OCI-LY3 (cell line): ENCODE measurements at regions not wholly inside any gene's neighbourhood (a gene's known extent, or its start where the extent isn't known, plus 50 kb on each side); places are given as distances from the start of the nearest gene placed in this dataset.

Experiments used
- H2AFZ ChIP-seq: fragments of 200-600, 300-600 bp; shearing (Covaris generic); 2 replicates; pipeline ENCODE4 v1.6.0; 2014; ENCODE audit warnings: antibody characterized with exemption, low read depth, low read length
- H3K27ac ChIP-seq: fragments of 200-600, 300-600 bp; sonication (generic); 2 replicates; pipeline ENCODE4 v1.5.1; 2014; ENCODE audit warnings: mild to moderate bottlenecking, low read length, moderate library complexity, mixed read lengths
- H3K27me3 ChIP-seq: fragments of 200-600, 300-600 bp; sonication (generic); 2 replicates; pipeline ENCODE4 v1.6.1; 2014; ENCODE audit warnings: low read depth, low read length, mixed read lengths
- H3K36me3 ChIP-seq: fragments of 200-600, 300-600 bp; sonication (generic); replicated peaks from 2 replicates; pipeline ENCODE3; 2014; ENCODE audit warnings: low read depth, low read length, mixed read lengths
- H3K4me1 ChIP-seq: fragments of 300-600, 200-600 bp; sonication (generic); 2 replicates; pipeline ENCODE4 v1.6.1; 2014; ENCODE audit warnings: low read length, mixed read lengths
- H3K4me2 ChIP-seq: fragments of 200-600, 300-600 bp; sonication (generic); 2 replicates; pipeline ENCODE4 v1.6.1; 2014; ENCODE audit warnings: low read length, mixed read lengths
- H3K4me3 ChIP-seq: fragments of 300-600, 200-600 bp; sonication (generic); 2 replicates; pipeline ENCODE4 v1.5.1; 2014; ENCODE audit warnings: antibody characterized with exemption, mild to moderate bottlenecking, low read length, moderate library complexity
- H3K79me2 ChIP-seq: fragments of 300-600, 200-600 bp; shearing (Covaris generic); 2 replicates; pipeline ENCODE4 v1.6.1; 2014; ENCODE audit warnings: mild to moderate bottlenecking, low read length, mixed read lengths
- H3K9ac ChIP-seq: fragments of 300-600, 200-600 bp; shearing (Covaris generic); 2 replicates; pipeline ENCODE4 v1.6.0; 2014; ENCODE audit warnings: mild to moderate bottlenecking, low read length, moderate library complexity
- H3K9me3 ChIP-seq: fragments of 200-600, 300-600 bp; shearing (Covaris generic); 2 replicates; pipeline ENCODE4 v1.6.1; 2014; ENCODE audit warnings: low read length, mixed read lengths; ENCODE audit not compliant: insufficient read depth
- H4K20me1 ChIP-seq: fragments of 200-600, 300-600 bp; sonication (generic); 2 replicates; pipeline ENCODE4 v1.6.1; 2016; ENCODE audit warnings: low read length, mixed read lengths; ENCODE audit not compliant: insufficient read depth
- EZH2phosphoT487 ChIP-seq: fragments of 200-600 bp; shearing (Covaris generic); IDR thresholded peaks from 2 replicates; pipeline ENCODE4 v1.6.1; 2018; ENCODE audit warnings: antibody characterized with exemption, mixed run types, low read depth
- TF ChIP-seq, protein P1 (sequence below): fragments of 200-600, 300-600 bp; sonication (generic); IDR thresholded peaks from 2 replicates; pipeline ENCODE4 v1.5.1; 2014; ENCODE audit warnings: antibody characterized with exemption, low read length, low read depth

GRCh38 chr11:109247071-109247470 lies 174.9 kb upstream of the C11orf87 start:
- Histone ChIP-seq H3K27ac (no peak overlapping the region), H3K4me2 (no peak overlapping the region), H3K36me3 (no peaks in the 10 kb centered on the region), H3K9me3 (no peaks in the 10 kb centered on the region), H2AFZ (no peak overlapping the region), H3K9ac (no peak overlapping the region), H4K20me1 (no peaks in the 10 kb centered on the region), H3K27me3 (no peaks in the 10 kb centered on the region), H3K4me1 (no peaks in the 10 kb centered on the region), H3K79me2 (no peaks in the 10 kb centered on the region), H3K4me3 (no peak overlapping the region)
- TF ChIP-seq, protein P1, sequence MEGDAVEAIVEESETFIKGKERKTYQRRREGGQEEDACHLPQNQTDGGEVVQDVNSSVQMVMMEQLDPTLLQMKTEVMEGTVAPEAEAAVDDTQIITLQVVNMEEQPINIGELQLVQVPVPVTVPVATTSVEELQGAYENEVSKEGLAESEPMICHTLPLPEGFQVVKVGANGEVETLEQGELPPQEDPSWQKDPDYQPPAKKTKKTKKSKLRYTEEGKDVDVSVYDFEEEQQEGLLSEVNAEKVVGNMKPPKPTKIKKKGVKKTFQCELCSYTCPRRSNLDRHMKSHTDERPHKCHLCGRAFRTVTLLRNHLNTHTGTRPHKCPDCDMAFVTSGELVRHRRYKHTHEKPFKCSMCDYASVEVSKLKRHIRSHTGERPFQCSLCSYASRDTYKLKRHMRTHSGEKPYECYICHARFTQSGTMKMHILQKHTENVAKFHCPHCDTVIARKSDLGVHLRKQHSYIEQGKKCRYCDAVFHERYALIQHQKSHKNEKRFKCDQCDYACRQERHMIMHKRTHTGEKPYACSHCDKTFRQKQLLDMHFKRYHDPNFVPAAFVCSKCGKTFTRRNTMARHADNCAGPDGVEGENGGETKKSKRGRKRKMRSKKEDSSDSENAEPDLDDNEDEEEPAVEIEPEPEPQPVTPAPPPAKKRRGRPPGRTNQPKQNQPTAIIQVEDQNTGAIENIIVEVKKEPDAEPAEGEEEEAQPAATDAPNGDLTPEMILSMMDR = no peak
- TF ChIP-seq EZH2phosphoT487 = no peak

- Histone ChIP-seq H3K36me3 (no peaks in the 10 kb centered on the region), H3K79me2 (no peaks in the 10 kb centered on the region), H3K4me3 (no peak overlapping the region), H3K9me3 (no peaks in the 10 kb centered on the region), H4K20me1 (no peaks in the 10 kb centered on the region), H3K27me3 (no peaks in the 10 kb centered on the region), H3K4me1 (no peaks in the 10 kb centered on the region), H3K4me2 (no peak overlapping the region), H2AFZ (no peak overlapping the region), H3K27ac (no peak overlapping the region), H3K9ac (no peak overlapping the region)
- TF ChIP-seq EZH2phosphoT487 = no peak
- TF ChIP-seq, protein P1 = no peak
Measured at GRCh38 chr11:109249597-109249996, 172.4 kb upstream of the C11orf87 start.

- Histone ChIP-seq H3K9ac (no peak overlapping the region), H4K20me1 (no peaks in the 10 kb centered on the region), H3K9me3 (no peaks in the 10 kb centered on the region), H3K27ac (no peak overlapping the region), H3K4me3 (no peak overlapping the region), H3K79me2 (no peaks in the 10 kb centered on the region), H3K36me3 (no peaks in the 10 kb centered on the region), H3K4me1 (no peaks in the 10 kb centered on the region), H3K4me2 (no peak overlapping the region), H3K27me3 (no peaks in the 10 kb centered on the region), H2AFZ (no peak overlapping the region)
- TF ChIP-seq EZH2phosphoT487 = no peak
- TF ChIP-seq, protein P1 = no peak
Measured at GRCh38 chr11:109251230-109251629, 170.8 kb upstream of the C11orf87 start.

DNA sequence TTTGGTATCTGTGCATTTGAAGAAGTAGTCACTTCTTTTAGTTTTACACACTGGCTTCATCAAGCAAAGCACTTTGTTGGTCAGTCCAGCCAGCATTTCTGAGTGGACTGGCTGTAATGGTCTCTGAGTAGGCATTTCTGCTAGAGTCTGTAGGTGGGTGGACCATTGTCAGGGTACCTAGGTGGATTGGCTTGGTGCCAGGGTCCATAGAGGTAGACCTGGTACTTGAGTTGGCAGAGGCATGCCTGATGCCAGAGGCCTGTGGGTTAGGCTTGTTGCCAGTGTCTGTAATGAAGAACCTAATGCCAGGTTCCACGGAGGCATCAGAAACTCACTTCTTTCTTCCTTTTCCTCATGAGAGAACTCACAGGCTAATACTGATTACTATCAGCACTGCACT lies 157.9 kb upstream of the C11orf87 start:
- no peak for TF ChIP-seq EZH2phosphoT487
- TF ChIP-seq, protein P1 = no peak
- Histone ChIP-seq H4K20me1 (no peaks in the 10 kb centered on the region), H3K9ac (no peak overlapping the region), H3K4me1 (no peaks in the 10 kb centered on the region), H3K36me3 (no peaks in the 10 kb centered on the region), H3K9me3 (no peaks in the 10 kb centered on the region), H3K4me3 (no peak overlapping the region), H2AFZ (no peak overlapping the region), H3K79me2 (no peaks in the 10 kb centered on the region), H3K27me3 (no peaks in the 10 kb centered on the region), H3K27ac (no peak overlapping the region), H3K4me2 (no peak overlapping the region)
